Testis (tissue), 2 donors: ENCODE measurements at regions not wholly inside any gene's neighbourhood (a gene's known extent, or its start where the extent isn't known, plus 50 kb on each side); places are given as distances from the start of the nearest gene placed in this dataset.

Experiments
- DNase-seq: peaks from one replicate; pipeline ENCODE4 v3.0.0-alpha.2; 2019
- H3K27ac ChIP-seq, 2 donors: fragments of 200-600 bp; sonication (generic); one replicate each; pipeline ENCODE4 v1.5.1; 2019
- H3K27me3 ChIP-seq: fragments of 200-600 bp; sonication (generic); one replicate; pipeline ENCODE4 v1.5.1; 2019
- H3K36me3 ChIP-seq: fragments of 200-600 bp; sonication (generic); one replicate; pipeline ENCODE4 v1.5.1; 2017; ENCODE audit warnings: low read depth; ENCODE audit errors: missing control alignments
- H3K4me1 ChIP-seq: fragments of 200-600 bp; sonication (generic); one replicate; pipeline ENCODE4 v1.5.1; 2019
- H3K4me3 ChIP-seq, 2 donors: fragments of 200-600 bp; sonication (generic); one replicate each; pipeline ENCODE4 v1.5.1; 2017 to 2019
- H3K9me3 ChIP-seq: fragments of 200-600 bp; sonication (generic); one replicate; pipeline ENCODE4 v1.5.1; 2017
- CTCF ChIP-seq, 3 experiments: fragments of 450-650 bp in 2 of 3; fragments of 200-600 bp in 1 of 3; sonication (generic) in 1 of 3; IDR thresholded peaks; one replicate each; pipeline ENCODE4 v1.5.1; 2016 to 2019; ENCODE audit warnings: antibody characterized with exemption in 3 of 3, mild to moderate bottlenecking in 2 of 3, moderate library complexity in 1 of 3
- POLR2A ChIP-seq: fragments of 450-650 bp; IDR thresholded peaks from one replicate; pipeline ENCODE4 v1.6.1; 2017; ENCODE audit warnings: antibody characterized with exemption, mild to moderate bottlenecking, moderate library complexity
- WGBS, 2 donors: methylation state at CpG; one replicate each; pipeline ENCODE4 v1.1.5; 2018; 5-methylcytosine and 5-hydroxymethylcytosine counted together
- intact Hi-C: fragments of 100-400 bp; cut with DNase I; formaldehyde crosslinking; loops from one replicate; pipeline ENCODE4 v1.15.1; 2023; ENCODE audit warnings: low total_unique reads

- Histone ChIP-seq H3K36me3 (no peaks in the 10 kb centered on the region), H3K4me3 (no peak overlapping the region), H3K27me3 (no peaks in the 10 kb centered on the region), H3K27ac (no peak overlapping the region), H3K9me3 (no peaks in the 10 kb centered on the region), H3K4me1 (no peaks in the 10 kb centered on the region)
- intact Hi-C loops = no loop called here
- TF ChIP-seq POLR2A (no peak), CTCF (IDR thresholded peaks at IDR 0.05) (no peak)
- DNase-seq = no peak
- WGBS, 2 donors = 90 to 94% methylated on average over 11 of the region's 11 CpGs
Measured at GRCh38 chr3:159929171-159930141, 59.2 kb upstream of the IL12A start.

- no peak overlapping the region for H3K4me3 ChIP-seq
- H3K4me1 ChIP-seq = no peaks in the 10 kb centered on the region
- intact Hi-C loops = no loop called here
- TF ChIP-seq CTCF (IDR thresholded peaks at IDR 0.05) (no peak), POLR2A (no peak)
- no peak overlapping the region for H3K27ac ChIP-seq
- H3K9me3 ChIP-seq = no peaks in the 10 kb centered on the region
- H3K36me3 ChIP-seq = no peaks in the 10 kb centered on the region
- H3K27me3 ChIP-seq = no peaks in the 10 kb centered on the region
- DNase-seq = no peak
Measured at GRCh38 chr3:159934216-159934615, 54.4 kb upstream of the IL12A start.

- Histone ChIP-seq H3K27me3 (no peaks in the 10 kb centered on the region), H3K4me3 (no peak overlapping the region), H3K9me3 (no peaks in the 10 kb centered on the region), H3K4me1 (no peaks in the 10 kb centered on the region), H3K27ac (no peak overlapping the region), H3K36me3 (no peaks in the 10 kb centered on the region)
- TF ChIP-seq CTCF (IDR thresholded peaks at IDR 0.05) = no peak
- TF ChIP-seq POLR2A = no peak
- intact Hi-C loops = no loop called here
- no peak for DNase-seq
Measured at GRCh38 chr3:159936541-159936940, 52.1 kb upstream of the IL12A start.

GRCh38 chr3:159937561-159938166, 51.0 kb upstream of the IL12A start:
- Histone ChIP-seq H3K27ac (no peak overlapping the region), H3K27me3 (no peaks in the 10 kb centered on the region), H3K4me3 (no peak overlapping the region), H3K4me1 (no peaks in the 10 kb centered on the region), H3K9me3 (no peaks in the 10 kb centered on the region), H3K36me3 (no peaks in the 10 kb centered on the region)
- WGBS, 2 donors = 83 to 86% methylated on average over 4 of the region's 4 CpGs
- TF ChIP-seq POLR2A (no peak), CTCF (IDR thresholded peaks at IDR 0.05) (no peak)
- intact Hi-C loops = no loop called here
- no peak for DNase-seq
